HG02610 (cell line): ENCODE measurements at regions not wholly inside any gene's neighbourhood (a gene's known extent, or its start where the extent isn't known, plus 50 kb on each side); places are given as distances from the start of the nearest gene placed in this dataset.
"Not testable (repeated sequence)": the region's sequence is repeated elsewhere in the genome, so short reads cannot be mapped to it uniquely, and the experiment has no call there.

ENCODE experiments used
- ATAC-seq: cut with Tn5 transposase; IDR thresholded peaks from one replicate; pipeline ENCODE4 v1.9.1; 2021; ENCODE audit warnings: mild to moderate bottlenecking, moderate library complexity; ENCODE audit not compliant: unreplicated experiment

DNA sequence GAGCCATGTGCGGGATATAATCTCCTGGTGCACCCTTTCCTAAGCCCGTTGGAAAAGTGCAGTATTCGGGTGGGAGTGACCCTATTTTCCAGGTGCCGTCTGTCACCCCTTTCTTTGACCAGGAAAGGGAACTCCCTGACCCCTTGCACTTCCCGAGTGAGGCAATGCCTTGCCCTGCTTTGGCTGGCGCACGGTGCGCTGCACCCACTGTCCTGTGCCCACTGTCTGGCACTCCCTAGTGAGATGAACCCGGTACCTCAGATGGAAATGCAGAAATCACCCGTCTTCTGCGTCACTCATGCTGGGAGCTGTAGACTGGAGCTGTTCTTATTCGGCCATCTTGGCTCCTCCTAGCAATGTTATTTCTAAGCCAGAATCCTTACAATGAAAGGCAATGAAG, 121.1 kb downstream of the TAF11L14 start:
- ATAC-seq = not testable (repeated sequence)

DNA sequence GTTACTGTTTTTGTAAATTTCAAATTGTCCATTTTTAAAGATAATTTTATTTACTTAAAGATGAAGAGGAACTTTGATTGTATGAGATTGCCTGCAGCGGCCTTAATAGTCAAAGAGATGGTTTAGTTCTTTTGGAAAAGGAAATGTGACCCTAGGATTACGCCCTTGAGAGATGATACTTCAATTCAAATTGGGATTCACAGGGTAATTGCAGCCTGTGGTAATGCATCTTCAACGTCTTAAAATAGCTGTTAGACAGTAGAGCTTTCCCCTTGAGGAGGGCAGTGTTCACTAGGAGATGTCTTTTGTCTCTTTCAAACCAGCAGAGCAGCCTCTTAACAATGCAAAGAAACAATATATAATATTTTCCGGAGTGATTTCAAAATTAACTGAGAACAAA, 127.1 kb downstream of the TAF11L14 start:
- no peak for ATAC-seq

DNA sequence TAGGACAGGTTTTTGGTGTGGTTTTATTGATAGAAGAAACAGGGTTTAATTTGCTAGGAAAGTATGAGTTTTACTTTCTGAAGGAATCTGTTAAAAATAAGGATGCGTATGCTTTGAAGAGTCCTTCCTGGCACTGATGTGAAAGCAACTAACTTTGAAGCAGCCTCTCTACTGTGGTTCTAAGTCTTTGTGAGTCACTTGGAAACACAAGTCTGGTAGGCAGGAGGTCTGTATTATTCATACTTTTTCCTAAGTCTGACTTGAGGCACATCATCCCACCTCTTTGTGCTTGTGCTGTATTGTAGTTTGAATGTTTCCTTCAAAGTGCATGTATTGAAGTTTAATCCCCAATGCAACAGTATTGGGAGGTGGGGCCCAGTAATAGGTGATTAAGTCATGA, 129.0 kb downstream of the TAF11L14 start:
- no peak for ATAC-seq

DNA sequence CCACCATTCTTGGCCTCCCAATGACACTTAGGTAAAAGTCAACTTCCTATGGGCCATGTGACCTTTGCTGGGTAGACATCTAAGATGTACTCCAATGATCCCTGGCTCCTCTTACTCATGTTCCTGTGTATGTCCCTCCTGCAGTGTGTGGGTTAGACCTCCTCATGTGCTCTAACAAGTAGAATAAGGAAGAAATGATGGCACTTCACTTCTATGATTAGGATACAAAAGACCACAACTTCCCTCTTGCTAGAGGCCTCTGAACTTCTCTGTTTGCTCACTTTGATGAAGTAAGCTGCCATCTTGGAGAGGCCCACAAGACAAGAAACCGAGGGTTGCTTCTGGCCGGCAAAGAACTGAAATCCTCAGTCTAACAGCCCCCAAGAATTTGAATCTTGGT, 131.8 kb downstream of the TAF11L14 start:
- no peak for ATAC-seq

DNA sequence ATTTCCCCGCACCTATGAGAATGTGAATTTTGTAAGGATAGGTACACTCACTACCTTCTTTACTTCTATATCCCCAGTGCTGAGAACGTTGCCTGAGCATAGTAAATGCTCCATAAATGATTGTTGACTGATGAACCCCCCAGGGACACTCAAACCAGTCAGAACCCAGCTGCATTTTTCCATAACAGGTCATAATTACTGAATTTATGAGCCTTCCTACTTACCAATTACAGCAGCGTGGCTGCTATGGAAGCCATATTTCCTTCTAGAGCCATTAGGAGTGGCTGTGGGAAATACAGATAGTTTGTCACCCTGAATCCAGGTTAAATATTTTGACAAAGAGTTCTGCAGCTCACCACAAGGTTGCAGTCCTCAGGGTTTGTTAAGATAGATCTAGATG, 135.0 kb downstream of the TAF11L14 start:
- ATAC-seq = no peak

DNA sequence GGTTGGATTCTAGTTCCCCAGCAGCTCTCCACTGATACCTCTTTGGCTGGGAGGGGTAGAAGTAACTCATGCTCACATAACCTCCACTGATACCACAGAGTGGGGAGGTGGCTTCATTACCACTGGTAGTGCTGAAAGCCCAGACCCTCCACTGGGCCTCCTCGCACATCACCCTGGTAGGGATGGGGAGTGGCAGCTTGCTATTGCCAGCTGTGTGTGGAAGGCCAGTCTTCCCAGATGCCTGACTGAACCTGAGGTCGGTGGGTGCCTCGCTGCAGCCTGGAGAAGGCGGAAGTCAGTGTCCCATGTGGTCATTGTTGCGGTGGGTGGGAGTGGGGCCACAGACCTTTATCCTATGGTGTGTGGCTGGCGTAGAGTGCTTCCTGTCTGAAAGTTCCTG, 138.0 kb downstream of the TAF11L14 start:
- no peak for ATAC-seq

DNA sequence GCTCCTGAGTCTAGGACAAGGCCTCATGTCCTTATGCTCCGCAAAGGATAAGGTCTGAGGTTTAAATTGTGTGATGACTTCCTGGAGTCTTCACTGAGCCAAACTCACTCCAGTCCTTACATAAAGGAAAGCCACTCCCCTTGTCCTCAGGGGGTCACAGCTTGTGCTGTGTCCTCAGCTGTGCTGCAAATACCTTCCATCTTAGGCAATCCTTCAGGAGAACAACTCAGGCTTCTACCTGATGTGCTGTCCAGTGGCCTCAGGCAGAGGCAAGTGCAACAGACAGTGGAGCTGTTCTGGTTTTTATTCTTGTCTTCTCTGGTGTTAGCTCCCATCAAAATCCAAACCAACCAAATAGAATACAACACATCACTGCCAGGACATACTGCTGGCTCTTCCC, 151.5 kb downstream of the TAF11L14 start:
- no peak for ATAC-seq

DNA sequence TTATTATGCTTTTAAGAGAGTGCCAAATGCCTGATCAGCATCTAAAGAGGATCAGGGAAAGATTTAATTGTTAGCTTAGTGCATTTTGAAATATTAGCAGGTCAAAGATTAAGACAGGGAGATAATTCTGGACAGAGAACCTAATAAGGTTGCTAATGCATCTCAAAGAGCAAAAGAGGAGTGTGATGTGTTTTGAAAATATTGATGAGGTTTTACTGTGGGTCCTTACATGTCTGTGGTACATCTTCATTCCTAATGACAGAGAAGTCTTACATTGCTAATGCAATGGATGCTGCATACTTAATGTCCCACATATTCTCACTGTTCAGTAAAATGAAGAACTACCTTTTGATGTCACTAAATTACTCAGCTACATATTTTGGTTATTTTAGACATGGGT, 154.1 kb downstream of the TAF11L14 start:
- no peak for ATAC-seq

DNA sequence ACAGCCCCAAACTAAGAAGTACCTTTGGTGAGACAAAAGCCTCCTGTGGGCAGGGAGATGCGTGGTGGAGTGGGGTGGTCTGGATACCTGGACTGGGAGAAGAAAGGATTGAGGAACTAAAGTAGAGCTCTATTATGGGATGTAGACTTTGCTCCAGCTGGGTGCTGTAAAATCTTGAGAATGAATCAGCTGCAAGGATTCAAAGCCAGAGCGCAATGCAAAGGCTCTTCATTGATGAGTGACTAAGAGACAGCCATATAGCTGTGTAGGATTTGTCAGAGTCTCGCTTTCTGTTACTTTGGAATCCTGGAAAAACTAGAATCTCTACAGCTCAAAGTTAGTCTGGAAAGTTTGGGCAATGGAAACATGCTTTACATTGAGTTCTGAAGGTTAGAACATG, 159.9 kb downstream of the TAF11L14 start:
- ATAC-seq = no peak

DNA sequence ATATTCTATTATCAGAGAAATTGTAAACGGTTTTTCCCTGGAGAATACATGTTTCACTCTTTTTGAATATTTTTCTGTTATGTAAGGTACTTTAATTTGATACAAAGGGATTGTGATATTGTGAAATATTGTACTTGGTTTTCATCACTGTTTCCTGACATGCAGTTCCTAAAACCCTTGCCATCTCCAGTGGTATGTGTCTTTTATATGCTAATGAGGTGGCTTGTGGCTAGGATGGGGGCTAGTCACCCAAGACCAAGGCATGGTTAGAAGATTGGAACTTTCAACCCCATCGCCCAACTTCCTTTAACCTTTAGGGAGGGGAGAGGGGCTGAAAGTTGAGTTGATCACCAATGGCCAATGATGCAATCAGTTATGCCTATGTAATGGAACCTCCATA, 160.6 kb downstream of the TAF11L14 start:
- ATAC-seq = no peak

DNA sequence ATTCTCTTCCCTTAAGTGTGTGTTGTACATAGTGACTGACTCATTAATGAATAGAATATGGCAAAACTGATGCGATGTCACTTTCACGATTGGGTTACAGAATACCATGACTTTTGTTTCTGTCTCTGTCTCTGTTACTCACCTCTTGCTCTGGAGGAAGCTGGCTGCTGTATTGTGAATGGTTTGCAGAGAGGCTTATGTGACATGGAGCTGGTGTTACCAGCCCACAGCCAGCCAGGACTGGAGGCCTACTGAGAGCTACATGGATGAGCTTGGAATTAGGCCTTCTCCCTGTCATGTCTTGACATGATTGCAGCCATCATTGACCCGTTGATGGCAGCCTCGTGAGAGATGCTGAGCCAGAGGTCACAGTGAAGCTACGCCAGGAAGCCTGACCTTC, 161.9 kb downstream of the TAF11L14 start:
- no peak for ATAC-seq

DNA sequence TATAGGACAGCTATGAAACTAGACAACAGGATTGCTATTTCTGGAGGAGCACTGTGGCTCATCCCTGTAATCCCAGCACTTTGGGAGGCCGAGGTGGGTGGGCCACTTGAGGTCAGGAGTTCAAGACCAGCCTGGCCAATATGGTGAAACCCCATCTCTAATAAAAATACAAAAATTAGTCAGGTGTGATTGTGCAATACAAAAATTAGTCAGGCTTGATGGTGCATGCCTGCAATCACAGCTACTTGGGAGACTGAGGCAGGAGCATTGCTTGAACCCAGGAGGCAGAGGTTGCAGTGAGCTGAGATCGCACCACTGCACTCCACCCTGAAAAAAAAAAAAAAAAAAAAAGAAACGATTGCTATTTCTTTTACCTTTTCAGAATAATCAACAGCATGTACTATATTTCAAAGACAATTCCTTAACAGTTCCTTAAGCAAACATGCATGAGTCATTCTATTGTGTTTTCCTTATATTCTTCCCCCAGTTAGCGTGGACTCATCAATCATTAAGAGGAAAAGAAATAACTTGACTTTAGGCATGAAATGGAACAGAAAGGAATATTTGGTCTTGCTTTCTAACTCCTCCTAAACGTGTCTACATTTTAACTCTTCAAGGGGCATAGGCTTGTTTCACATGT, 162.6 kb downstream of the TAF11L14 start:
- no peak for ATAC-seq

DNA sequence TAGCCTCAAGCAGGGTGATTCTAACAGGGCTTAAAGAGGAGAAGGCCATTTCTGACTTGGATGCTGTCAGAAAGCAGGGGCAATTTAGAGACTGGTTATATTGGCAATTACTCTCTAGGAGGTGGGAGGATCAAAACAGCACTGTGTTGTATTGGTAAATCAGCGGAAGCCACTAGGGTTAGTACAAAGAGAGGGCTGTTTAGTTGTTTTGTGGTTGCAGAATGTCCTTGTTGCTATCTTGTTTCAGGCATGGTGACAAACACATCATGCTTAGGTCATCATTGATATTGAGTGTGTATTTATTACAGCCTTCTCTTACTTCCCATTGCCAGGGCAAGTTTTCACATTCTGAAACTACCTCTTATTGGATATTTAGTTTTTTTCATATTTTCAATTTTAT, 165.3 kb downstream of the TAF11L14 start:
- no peak for ATAC-seq

DNA sequence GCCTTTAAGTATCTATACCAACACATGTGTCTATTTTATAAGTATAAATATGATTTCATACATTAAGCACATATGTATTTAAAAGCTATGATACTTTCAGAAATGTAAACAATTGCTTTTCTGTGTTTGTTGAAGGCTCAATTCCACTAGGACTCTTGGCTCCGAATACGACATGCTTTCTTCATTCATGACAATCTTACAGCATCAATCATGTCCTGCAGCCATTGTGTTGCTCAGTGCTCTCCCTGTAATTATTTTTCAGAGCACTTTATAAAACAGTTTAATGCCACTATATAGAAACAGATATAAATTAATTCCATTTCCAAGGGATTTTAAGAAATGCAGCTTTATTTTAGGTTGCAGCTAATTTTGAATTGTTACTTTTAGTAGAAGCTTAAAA, 167.3 kb downstream of the TAF11L14 start:
- no peak for ATAC-seq

DNA sequence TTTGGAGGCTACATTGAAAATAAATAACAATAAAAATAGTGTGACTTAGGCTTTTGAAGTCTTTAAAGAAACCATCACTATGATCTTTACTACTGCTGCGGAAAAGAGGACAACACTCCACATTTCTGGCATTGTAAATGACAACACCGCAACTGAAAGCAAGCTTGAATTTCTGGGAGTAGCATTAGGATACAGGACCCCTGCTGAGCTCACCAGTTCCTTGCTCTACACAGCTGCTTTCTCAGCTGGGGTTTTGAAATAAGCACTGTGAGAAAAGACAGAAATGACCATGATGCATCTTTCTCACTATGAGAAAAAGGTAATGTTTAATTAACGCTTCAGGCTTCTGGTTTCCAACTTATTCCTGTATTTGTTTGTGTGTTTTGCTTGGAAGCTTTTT, 168.0 kb downstream of the TAF11L14 start:
- ATAC-seq = no peak

DNA sequence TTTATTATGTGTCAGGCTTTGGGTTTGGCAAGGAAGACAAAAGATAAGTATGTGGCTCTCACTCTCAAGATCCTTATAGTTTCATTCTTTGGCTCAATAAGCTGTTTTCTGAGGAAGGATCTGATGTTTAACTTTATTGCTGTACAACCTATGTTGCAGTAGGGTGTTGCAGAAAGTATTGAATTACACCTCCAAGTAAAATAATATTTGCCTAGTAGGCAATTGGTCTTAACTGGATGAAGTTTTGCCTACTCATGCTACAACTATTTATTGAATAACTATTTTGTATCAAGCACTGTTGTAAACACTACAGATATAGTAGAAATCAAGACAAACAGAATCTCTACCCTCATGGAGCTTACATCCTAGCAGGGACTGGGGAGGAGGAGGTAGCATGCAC, 169.7 kb downstream of the TAF11L14 start:
- ATAC-seq = no peak

DNA sequence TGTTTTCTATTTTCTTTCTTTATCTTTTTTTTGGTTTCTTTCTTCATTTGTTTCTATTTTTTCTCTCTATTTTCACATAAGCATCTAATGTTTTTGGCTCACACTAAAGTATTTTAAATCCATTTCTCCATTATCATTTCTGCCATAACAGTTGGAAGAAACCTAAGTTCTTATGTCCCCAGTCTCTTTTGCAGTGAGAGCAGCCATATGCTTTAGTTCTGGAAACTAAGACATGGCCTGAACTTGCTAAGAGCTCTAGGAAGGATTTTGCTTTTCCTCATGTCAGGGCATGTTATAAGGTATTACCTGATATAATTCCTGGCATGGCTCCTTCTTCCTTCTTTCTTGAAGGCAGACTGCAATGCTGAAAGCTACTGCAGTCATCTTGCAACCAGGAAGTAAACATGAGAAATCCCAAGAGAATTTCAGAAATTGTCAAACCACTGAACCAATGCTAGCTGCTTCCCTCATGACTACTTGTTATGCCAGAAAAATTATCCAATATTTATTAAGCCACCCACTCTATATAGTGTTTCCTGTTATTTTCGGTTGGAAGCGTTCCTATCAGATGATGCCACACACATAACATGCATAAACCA, 171.1 kb downstream of the TAF11L14 start:
- ATAC-seq = no peak

DNA sequence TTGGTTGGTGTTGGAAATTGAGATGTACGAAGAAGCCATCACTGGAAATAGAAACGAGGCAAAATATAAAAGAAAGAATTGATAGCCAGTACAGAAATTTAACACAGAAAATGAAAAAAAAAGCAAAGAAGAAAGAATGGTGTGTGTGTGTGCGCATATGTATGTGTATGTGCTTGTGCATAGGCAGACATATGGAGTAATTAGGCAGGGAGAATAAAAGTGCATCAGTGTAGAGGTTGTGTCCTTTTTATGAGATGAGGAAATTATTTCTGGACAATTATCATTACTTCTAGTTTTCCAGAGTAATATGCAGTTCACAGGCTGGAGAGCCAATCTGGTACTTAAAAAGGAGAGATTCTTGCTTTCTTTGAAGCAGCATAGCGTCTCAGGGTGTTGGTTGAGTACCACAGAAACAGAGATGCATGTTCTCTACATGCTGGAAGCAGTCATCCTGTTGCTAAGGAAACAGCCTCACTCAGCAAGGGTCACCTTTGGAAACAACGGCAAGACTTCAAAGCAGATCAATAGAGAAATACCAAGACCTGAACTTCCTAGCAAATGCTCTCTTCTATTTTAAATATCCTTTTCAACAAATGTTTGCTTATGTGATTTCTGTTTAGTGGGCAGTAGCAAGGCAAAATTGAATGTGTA, 172.7 kb downstream of the TAF11L14 start:
- no peak for ATAC-seq

DNA sequence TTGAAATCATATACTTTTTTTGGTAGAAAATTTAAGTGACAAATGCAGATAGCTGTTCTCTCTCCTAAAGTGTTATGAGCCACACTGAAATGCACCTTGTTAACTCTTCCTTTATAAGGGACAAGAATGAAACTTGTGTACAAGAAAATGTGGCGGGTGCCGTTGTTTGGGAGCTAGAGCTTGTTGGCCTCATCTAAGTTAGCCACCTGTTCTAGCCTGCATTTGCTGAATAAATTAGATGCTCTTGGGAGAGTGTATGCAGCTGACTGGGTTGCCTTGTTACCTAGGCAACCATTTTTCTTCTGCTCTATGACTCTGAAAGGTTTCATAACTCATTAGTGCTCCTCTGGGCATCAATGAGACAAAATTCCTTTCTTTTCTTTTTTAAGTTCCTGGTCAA, 174.3 kb downstream of the TAF11L14 start:
- ATAC-seq = no peak

DNA sequence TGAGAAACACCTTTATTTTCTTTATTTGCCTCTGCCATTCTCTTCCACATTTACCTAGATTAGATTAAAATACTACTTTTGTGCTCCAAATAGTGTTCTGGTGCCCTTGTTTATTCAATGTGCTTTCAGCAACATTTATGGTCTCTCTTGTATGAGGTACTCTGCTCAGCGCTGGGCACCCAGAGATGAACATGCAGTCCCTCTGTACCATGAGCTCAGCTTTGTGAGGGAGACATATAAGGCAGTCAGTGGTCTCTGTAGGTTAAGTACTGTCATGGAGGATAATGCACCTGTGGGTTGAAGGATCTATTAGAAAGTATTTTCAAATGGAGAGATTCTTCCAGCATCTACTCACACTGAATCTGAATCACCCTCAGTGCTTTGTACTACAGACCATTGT, 176.5 kb downstream of the TAF11L14 start:
- ATAC-seq = no peak

DNA sequence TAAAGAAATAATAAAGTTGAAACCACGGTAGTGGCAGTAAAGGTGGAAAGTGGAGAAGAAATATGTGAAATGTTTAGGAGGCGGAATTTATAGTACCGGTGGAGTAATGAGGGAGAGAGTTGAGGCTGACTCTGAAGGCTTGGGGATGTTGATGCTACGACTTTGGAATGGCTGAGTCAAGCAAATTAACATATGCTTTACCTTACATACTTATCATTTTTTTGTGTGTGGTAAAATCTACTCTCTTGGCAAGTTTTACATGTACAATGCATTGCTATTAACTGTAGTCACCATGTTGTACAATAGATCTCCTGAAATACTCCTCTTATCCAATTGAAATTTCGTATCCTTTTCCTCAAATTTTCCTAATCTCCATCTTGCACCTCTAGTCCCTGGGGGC, 179.0 kb downstream of the TAF11L14 start:
- no peak for ATAC-seq

DNA sequence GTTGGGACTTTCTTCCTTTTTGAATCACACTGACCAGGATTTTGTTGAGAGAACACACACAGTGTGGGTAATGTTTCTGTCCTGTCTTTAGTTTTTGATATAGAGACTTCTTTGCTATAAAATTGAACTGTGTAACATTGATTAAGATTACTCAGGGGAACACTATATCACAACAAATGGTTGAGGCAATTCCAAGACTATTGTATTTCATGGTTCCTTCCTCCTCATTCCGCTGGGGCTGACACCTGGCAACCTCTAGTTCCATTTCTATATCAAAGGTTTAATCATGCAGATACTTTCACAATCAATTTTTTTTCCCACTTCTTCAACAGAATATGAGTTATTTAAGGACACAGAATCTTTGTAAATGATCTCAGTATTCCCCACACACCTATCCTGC, 182.2 kb downstream of the TAF11L14 start:
- ATAC-seq = no peak

DNA sequence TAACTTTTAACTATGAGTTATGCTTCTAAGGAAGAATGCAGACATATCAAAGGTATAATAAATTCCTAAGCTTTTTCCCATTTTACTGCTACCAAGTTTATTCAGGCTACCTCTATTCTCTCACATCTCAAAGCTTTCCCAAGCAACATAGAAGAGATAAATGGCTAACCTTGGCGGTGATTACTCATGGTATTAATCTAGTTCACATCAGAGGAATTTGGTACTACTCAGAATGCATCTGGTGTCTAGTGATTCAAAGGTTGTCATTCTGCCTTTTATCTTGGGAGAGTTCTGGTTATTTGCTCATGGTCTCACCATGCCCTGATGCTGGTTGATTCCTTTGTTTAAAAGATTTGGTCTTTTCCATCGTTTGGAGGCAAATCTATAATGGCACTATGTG, 182.7 kb downstream of the TAF11L14 start:
- no peak for ATAC-seq
